LNCAP (cell line): ENCODE measurements at regions not wholly inside any gene's neighbourhood (a gene's known extent, or its start where the extent isn't known, plus 50 kb on each side); places are given as distances from the start of the nearest gene placed in this dataset.

Source experiments
- TF ChIP-seq, protein P1 (sequence below): fragments of 450-650 bp; IDR thresholded peaks from 2 replicates; pipeline ENCODE4 v1.5.1; 2017; ENCODE audit warnings: mild to moderate bottlenecking

DNA sequence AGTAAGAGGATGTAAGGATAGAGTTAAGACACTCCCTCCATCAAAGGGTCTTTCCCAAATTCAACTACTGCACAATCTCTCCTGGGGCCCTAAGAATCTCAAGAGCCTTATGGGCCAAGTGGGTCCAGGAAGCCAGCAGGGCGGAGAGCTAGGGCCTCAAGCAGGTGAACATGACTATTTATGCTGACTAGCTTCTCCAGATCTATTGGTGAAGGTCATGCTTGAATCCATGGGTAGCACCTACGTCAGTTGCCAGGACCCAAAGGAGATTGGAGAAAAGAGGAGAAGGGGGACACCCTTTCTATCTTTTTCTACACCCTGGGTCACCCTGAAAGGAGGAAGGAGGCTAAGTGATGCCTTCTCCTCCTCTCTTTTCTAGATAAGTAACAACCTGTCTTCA lies 534.2 kb upstream of the MIS18BP1 start:
- TF ChIP-seq, protein P1, sequence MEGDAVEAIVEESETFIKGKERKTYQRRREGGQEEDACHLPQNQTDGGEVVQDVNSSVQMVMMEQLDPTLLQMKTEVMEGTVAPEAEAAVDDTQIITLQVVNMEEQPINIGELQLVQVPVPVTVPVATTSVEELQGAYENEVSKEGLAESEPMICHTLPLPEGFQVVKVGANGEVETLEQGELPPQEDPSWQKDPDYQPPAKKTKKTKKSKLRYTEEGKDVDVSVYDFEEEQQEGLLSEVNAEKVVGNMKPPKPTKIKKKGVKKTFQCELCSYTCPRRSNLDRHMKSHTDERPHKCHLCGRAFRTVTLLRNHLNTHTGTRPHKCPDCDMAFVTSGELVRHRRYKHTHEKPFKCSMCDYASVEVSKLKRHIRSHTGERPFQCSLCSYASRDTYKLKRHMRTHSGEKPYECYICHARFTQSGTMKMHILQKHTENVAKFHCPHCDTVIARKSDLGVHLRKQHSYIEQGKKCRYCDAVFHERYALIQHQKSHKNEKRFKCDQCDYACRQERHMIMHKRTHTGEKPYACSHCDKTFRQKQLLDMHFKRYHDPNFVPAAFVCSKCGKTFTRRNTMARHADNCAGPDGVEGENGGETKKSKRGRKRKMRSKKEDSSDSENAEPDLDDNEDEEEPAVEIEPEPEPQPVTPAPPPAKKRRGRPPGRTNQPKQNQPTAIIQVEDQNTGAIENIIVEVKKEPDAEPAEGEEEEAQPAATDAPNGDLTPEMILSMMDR = no peak

DNA sequence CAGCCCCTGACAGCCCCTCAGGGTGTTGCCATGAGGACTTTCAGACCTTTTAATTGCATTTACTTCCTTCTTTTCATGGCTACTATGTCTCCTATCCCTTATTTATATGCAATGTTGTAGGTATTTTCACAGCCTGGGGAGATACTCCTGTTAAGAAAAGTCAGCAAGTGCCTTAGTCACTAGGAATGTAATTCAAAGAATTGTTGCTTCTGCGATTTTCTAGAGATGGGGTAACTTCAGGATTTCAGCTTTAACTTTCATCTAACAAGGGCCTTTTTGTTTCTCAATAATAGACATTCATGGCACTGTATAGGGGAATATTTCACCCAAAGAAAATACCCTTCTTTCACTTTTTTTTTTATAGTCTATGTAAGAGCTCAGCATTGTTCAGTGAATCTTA lies 533.3 kb upstream of the MIS18BP1 start:
- TF ChIP-seq, protein P1 = no peak

DNA sequence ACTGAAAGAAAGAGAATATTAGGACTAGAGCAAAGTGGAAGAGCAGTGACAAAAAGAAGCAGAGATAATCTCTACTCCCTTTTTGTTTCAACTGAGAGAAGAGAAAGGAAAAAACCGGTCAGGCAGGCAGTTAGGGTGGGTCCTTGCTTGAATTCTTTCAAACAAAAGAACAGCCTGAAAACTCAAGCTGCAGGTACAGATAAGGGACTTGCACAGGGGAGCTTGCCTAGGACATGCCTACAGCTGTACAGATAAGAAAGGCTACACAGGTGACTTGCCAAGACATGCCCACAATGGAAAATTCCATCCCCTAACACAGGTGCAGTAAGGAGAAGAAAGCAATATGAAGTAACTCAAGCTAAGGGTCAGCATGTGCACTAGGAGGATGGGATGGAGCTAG lies 532.2 kb upstream of the MIS18BP1 start:
- TF ChIP-seq, protein P1 = no peak

DNA sequence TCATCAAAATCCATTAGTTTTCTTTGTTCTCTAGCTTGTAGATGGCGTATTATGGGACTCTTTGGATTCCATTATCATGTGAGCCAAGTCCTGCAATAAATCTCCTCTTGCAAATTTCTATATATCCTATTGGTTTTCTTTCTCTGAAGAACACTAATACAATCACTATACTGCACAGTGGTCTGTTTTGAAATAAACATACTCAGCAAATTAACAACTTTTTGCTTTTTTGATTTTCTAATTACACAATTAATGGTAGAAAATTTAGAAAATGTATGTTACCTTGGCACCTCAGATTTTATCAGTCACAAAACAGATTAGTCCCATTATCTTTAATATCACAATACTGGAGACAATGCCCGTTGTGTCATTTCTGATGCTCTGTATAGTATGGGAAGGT lies 513.2 kb upstream of the MIS18BP1 start:
- TF ChIP-seq, protein P1 = no peak

DNA sequence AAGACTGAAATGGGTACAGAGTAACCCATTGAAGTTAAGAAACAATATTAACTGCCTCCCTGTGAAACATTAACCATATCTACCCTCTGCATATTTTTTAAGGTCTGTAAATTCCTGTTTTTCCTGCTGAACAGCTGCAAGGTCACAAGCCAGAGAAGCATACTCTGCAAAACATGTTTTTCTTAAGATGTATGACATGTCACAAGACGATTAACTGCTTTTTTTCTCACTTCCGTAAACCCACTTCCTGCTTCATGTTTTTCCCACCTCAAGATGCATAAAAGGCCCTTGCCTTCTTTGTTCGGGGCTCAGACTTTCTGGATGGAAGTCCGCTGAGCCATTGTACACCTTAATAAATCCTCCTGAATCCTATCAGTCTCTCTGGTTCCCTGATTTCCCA lies 504.7 kb upstream of the MIS18BP1 start:
- TF ChIP-seq, protein P1 = no peak

DNA sequence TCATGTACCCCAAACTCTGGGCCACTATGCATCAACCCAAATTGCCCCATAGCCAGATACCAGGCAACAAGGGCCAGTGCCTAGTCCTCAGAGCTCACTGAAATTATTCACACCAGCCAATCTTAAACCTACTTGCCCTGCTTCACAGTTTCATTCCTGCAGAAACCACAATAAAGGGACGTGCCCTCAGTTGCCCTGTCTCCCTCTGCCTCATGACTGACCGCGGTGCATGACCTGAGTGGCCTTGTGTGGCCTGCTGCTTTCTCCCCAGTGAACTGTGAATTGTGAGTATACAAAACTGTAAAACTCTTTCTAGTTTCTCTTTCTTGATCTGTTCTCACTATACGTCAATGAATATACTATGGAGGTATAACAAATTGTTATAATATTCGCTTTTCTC lies 490.9 kb upstream of the MIS18BP1 start:
- TF ChIP-seq, protein P1 = no peak

DNA sequence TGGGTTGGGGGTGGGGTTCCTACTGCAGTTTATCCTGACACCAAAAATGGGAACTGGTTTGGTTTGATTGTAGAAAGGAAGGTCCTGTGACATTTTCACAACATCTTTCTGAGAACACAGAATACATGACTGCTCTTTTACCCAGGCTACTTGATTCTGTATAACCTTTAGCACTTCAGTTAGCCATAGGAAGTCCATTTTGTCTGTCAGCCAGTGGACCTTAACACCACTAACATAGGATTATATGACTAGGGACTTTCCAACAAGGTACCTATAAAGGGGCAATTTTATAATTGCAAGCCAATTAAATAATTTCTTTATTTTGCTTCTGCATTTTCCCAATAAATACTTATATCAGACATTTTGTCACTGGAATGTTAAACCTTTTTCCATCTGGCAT lies 489.2 kb upstream of the MIS18BP1 start:
- TF ChIP-seq, protein P1 = no peak

DNA sequence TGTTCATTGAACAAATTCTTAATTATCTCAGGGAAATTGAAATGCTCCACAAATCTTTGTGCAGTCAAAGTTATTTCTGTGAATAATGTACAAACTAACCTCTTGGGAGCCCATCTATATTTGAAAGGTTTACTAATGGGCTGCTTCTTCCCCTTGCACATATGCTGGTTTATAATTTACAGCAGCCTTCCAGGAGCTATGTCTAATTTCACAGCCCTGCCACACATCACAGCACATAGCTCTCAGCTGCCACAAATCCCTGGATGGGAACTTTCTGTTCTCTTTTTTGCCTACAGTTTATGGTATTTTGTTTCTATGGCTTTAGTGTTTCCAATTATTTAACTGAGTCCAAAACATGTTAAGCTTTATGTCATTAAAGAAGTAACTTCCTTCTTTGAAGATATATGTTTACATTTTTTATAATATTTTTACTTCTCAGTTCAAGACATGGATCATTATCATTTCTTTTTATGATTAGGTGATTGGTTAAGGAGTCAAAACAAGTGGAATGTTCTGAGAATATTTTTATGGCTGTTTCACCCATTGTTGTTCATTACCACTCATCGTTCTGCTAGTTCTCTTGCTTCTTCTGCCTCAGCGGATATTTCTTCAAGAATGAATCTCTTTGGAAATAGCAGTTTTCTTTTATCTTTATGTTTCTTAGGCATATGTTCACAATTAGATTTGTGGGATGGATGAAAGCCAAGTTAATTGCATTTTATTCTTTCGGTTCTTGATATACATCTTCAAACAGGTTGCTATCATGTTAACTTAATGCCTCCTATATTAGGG lies 475.6 kb upstream of the MIS18BP1 start:
- TF ChIP-seq, protein P1 = no peak
